ENCODE measurements at regions not wholly inside any gene's neighbourhood (a gene's known extent, or its start where the extent isn't known, plus 50 kb on each side); places are given as distances from the start of the nearest gene placed in this dataset.

DNA sequence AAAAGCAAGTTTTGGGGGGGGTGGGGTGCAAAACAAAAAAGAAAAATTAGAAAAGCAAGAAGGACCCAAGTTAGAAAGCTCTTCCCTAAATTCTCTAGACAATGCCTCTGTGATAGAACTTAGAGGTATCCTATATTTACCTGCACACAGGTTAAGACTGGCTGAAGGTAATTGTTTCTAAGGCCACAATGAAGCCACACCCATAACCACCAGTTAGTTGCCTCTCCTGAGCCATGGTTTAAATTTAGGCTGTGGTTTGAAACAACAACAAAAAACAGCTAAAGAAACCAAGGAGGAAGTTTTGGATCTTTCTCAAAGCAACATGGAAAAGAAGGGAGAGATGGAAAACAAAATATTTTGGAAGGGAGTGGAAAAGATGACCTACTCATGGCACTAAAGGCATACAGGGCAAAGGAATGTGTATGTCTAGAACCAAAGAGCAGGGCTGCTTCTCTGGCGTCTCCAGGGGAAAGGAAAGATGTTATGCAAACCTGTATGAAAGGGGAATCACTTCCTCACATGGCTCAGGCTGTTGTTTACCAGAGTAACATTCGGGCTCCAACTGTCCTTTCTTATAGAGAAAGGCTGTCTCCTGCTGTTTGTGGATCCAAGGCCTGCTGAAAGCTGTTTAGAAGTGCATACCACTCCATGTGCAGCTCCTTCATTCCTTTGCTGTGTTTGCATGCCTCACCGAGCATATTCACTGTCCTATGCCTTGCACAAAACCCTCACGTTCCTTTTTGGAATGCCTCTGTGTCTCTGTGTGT is 408.9 kb upstream of the MPDZ start:
- H3K9me3 ChIP-seq (ENCODE audit: low read depth, low read length) = no peaks in the 10 kb centered on the region
- H3K36me3 ChIP-seq (ENCODE audit: insufficient read depth, low read length) = no peaks in the 10 kb centered on the region
- H3K4me3 ChIP-seq = no peak overlapping the region
- DNase-seq (ENCODE audit: low read depth, low spot score) = no peak
- no peak for TF ChIP-seq EZH2 (IDR thresholded peaks at IDR 0.05)
- no peak overlapping the region for H3K9ac ChIP-seq (ENCODE audit: insufficient read length)
- H3K27ac ChIP-seq = no peak overlapping the region

DNA sequence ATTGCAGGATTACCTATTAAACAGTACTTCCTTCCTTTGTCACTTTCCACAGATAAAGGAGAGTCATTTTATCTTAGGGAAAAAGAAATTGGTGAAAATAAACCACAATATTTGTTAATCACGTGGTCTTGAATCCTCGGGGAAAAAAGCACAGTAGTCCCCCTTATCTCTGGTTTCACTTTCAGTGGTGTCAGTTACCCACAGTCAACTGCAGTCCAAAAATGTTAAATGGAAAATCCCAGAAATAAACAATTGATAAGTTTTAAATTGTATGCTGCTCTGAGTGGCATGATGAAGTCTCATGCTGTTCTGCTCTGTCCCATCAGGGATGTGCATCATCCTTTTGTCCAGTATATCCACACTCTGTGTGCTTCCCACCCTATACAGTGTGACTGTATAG is 405.2 kb upstream of the MPDZ start:
- no peaks in the 10 kb centered on the region for H3K9me3 ChIP-seq (ENCODE audit: low read depth, low read length)
- TF ChIP-seq FOXP2 (optimal IDR thresholded peaks at IDR 0.05; ENCODE audit: control extremely low read depth, extremely low read length, insufficient read depth) = no peak

DNA sequence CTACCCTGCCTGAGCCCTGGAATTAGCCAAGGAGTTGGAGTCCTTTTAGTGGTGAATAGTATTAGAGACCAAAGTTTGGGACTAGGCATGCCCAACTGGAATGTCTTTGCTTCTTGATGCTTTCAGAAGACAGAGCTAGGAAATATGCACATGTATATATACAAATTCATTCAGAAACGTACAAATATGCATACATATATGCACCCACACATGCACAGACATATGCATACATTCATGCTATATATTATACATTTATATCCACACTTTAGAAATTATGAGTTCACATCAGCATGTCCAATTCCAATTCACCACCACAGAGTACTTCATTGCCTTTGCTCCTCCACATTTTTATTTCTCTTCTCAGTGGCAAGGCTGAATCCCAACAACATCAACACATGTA is 398.3 kb upstream of the MPDZ start:
- no peak for DNase-seq (ENCODE audit: low read depth, low spot score)
- Histone ChIP-seq H3K9me3 (ENCODE audit: low read depth, low read length) (no peaks in the 10 kb centered on the region), H3K27ac (no peak overlapping the region), H3K9ac (ENCODE audit: insufficient read length) (no peak overlapping the region), H3K36me3 (ENCODE audit: insufficient read depth, low read length) (no peaks in the 10 kb centered on the region), H3K4me3 (no peak overlapping the region)
- no peak for TF ChIP-seq FOXP2 (optimal IDR thresholded peaks at IDR 0.05; ENCODE audit: control extremely low read depth, extremely low read length, insufficient read depth)
- TF ChIP-seq EZH2 (IDR thresholded peaks at IDR 0.05) = no peak
- TF ChIP-seq POLR2AphosphoS5 (IDR thresholded peaks at IDR 0.05; ENCODE audit: borderline replicate concordance, low read depth, low read length) = no peak

More for the DNA sequence above, 405.2 kb upstream of the MPDZ start:
- Histone ChIP-seq H3K27ac (no peak overlapping the region), H3K4me3 (no peak overlapping the region), H3K9ac (ENCODE audit: insufficient read length) (no peak overlapping the region), H3K36me3 (ENCODE audit: insufficient read depth, low read length) (no peaks in the 10 kb centered on the region)
- no peak for DNase-seq (ENCODE audit: low read depth, low spot score)

DNA sequence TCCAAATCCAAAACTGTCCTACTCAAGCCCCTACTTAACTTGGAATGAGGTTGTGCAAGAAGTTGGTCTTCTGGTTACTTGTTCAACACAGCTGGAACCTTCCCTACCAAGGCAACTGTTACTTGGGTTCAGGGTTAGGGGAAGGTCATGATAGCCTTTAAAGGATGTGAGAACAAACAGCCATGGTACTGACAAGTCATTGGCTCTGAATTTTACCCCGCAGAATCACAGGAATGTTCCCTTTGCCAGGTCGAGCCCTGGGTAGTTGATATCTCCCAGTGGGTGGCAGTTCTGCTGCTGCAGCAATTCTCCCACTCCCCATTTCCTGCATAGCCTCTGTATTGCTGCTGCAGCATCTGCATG is 396.1 kb upstream of the MPDZ start:
- Histone ChIP-seq H3K36me3 (ENCODE audit: insufficient read depth, low read length) (no peaks in the 10 kb centered on the region), H3K4me3 (no peak overlapping the region), H3K9ac (ENCODE audit: insufficient read length) (no peak overlapping the region), H3K9me3 (ENCODE audit: low read depth, low read length) (no peaks in the 10 kb centered on the region), H3K27ac (no peak overlapping the region)
- no peak for TF ChIP-seq FOXP2 (optimal IDR thresholded peaks at IDR 0.05; ENCODE audit: control extremely low read depth, extremely low read length, insufficient read depth)
- TF ChIP-seq POLR2AphosphoS5 (IDR thresholded peaks at IDR 0.05; ENCODE audit: borderline replicate concordance, low read depth, low read length) = no peak
- no peak for DNase-seq (ENCODE audit: low read depth, low spot score)

DNA sequence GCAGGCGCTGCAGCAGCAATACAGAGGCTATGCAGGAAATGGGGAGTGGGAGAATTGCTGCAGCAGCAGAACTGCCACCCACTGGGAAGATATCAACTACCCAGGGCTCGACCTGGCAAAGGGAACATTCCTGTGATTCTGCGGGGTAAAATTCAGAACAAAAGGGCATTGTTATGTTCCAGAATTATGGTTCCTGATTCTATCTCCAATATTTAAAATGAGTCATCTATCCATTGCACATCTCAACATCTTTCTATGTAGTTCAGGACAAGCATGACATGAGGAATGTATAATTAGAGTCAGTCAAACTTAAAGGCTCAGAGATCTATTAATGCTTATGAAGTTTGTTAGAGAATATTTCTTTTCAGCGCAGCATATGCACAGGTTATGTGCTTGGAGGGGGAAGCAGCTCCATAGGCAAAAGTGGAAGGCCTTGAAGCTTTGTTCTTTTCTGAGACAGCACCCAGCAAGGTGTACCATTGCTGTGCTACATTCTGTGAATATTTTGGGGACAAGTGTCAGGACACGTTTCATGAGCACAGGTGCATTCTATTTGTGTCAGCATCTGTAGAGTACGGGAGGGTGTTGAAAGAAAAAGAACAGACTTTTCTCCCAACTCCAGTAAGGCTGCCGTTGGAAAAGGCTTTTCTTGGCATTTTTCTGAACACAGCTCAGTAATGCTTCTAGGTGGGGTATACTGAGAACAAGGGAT is 395.6 kb upstream of the MPDZ start:
- Histone ChIP-seq H3K9me3 (ENCODE audit: low read depth, low read length) (no peaks in the 10 kb centered on the region), H3K27ac (no peak overlapping the region), H3K4me3 (no peak overlapping the region), H3K36me3 (ENCODE audit: insufficient read depth, low read length) (no peaks in the 10 kb centered on the region), H3K9ac (ENCODE audit: insufficient read length) (no peak overlapping the region)
- TF ChIP-seq FOXP2 (optimal IDR thresholded peaks at IDR 0.05; ENCODE audit: control extremely low read depth, extremely low read length, insufficient read depth) (no peak), POLR2AphosphoS5 (IDR thresholded peaks at IDR 0.05; ENCODE audit: borderline replicate concordance, low read depth, low read length) (no peak), EZH2 (IDR thresholded peaks at IDR 0.05) (no peak)
- no peak for DNase-seq (ENCODE audit: low read depth, low spot score)

DNA sequence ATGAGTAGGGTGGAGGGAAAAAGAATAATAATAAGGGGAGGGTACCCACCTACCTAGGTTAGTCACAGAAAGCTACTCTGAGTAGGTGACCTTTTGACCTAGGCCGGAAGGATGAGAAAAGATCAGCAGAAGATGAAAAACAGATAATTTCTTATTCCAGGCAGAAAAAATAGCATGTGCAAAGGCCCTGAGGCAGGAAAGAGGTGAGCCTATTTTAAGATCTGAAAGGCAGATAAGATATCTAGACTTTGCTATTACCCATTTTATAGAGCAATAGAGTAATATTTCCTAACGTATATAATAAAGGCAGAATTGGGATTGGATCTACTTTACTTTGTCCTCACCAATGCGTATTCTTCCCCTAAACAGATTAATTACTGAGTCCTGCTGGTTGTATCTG is 393.9 kb upstream of the MPDZ start:
- Histone ChIP-seq H3K9ac (ENCODE audit: insufficient read length) (no peak overlapping the region), H3K9me3 (ENCODE audit: low read depth, low read length) (no peaks in the 10 kb centered on the region), H3K27ac (no peak overlapping the region), H3K4me3 (no peak overlapping the region), H3K36me3 (ENCODE audit: insufficient read depth, low read length) (no peaks in the 10 kb centered on the region)
- DNase-seq (ENCODE audit: low read depth, low spot score) = no peak
- TF ChIP-seq FOXP2 (optimal IDR thresholded peaks at IDR 0.05; ENCODE audit: control extremely low read depth, extremely low read length, insufficient read depth) = no peak
- TF ChIP-seq POLR2AphosphoS5 (IDR thresholded peaks at IDR 0.05; ENCODE audit: borderline replicate concordance, low read depth, low read length) = no peak
- TF ChIP-seq EZH2 (IDR thresholded peaks at IDR 0.05) = no peak

DNA sequence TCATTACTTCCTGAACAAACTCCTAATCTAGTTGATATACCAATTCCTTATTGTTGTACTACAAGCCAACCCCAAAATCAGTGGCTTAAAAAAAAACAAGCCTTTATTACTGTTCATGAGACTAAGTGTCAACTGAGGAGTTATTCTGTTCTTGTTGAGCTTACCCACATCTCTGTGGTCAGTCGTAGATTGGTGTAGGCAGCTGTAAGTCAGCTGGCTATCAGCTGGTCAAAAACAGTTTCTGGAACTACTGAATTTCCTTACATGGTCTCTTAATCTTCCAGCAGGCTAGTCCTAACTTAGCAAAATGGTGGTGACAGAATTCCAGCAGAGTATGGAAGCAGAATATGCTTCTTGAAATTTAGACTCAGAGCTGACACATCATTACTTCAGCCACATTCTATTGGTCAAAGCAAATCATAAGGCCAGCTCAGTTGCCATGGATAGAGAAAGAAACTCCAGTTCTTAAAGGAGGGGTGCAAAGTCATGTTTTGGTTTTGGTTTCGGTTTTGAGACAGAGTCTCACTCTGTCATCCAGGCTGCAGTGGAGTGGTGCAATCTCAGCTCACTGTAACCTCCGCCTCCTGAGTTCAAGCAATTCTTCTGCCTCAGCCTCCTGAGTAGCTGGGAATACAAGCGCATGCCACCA is 386.1 kb upstream of the MPDZ start:
- TF ChIP-seq EZH2 (IDR thresholded peaks at IDR 0.05) (no peak), FOXP2 (optimal IDR thresholded peaks at IDR 0.05; ENCODE audit: control extremely low read depth, extremely low read length, insufficient read depth) (no peak), POLR2AphosphoS5 (IDR thresholded peaks at IDR 0.05; ENCODE audit: borderline replicate concordance, low read depth, low read length) (no peak)
- H3K9ac ChIP-seq (ENCODE audit: insufficient read length) = no peak overlapping the region
- DNase-seq (ENCODE audit: low read depth, low spot score) = no peak

DNA sequence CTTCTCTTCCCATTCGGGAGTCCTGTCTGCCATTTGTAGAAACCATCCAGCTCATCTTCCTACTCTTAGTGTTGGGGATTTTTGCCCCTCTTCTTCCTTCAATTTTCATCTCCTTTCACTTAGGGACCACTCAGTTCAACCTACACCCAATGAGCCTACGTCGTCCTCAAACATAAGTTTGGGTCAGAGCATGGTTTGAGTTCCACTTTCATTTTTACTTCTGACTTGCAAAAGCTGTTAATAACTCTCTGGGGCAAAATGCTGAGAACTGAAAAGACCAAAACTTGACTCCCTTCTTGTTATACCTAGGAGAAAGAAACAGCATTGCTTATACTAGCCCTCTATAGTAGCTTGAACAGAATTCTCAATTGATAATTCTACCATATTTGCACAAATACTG is 381.5 kb upstream of the MPDZ start:
- no peak for DNase-seq (ENCODE audit: low read depth, low spot score)
- Histone ChIP-seq H3K36me3 (ENCODE audit: insufficient read depth, low read length) (no peaks in the 10 kb centered on the region), H3K27ac (no peak overlapping the region), H3K9me3 (ENCODE audit: low read depth, low read length) (no peaks in the 10 kb centered on the region), H3K4me3 (no peak overlapping the region), H3K9ac (ENCODE audit: insufficient read length) (no peak overlapping the region)
- TF ChIP-seq FOXP2 (optimal IDR thresholded peaks at IDR 0.05; ENCODE audit: control extremely low read depth, extremely low read length, insufficient read depth) (no peak), POLR2AphosphoS5 (IDR thresholded peaks at IDR 0.05; ENCODE audit: borderline replicate concordance, low read depth, low read length) (no peak), EZH2 (IDR thresholded peaks at IDR 0.05) (no peak)

More for the DNA sequence above, 386.1 kb upstream of the MPDZ start:
- no peak overlapping the region for H3K27ac ChIP-seq
- H3K4me3 ChIP-seq = no peak overlapping the region
- H3K9me3 ChIP-seq (ENCODE audit: low read depth, low read length) = no peaks in the 10 kb centered on the region
- H3K36me3 ChIP-seq (ENCODE audit: insufficient read depth, low read length) = no peaks in the 10 kb centered on the region

Measured in SK-N-MC (cell line).